Adrenal gland (tissue), 5 donors: ENCODE measurements at regions not wholly inside any gene's neighbourhood (a gene's known extent, or its start where the extent isn't known, plus 50 kb on each side); places are given as distances from the start of the nearest gene placed in this dataset.

Source experiments
- CTCF ChIP-seq, 6 experiments: fragments of 450-650 bp in 4 of 6; fragments of 200-600 bp in 2 of 6; sonication (generic) in 1 of 6; IDR thresholded peaks; 1 replicate in 5 of 6; 2 replicates in 1 of 6; pipeline versions ENCODE4 v1.5.1 to v1.8.0; 2016 to 2021; ENCODE audit warnings: antibody characterized with exemption in 6 of 6, mild to moderate bottlenecking in 2 of 6, moderate library complexity in 1 of 6
- POLR2A ChIP-seq, 2 donors: fragments of 450-650 bp; IDR thresholded peaks; one replicate each; pipeline ENCODE4 v1.6.1; 2017; ENCODE audit warnings: antibody characterized with exemption in 2 of 2, mild to moderate bottlenecking in 2 of 2, moderate library complexity in 1 of 2
- donor health status: DM: no; HTN: no; CAD: no.

- no peak for TF ChIP-seq CTCF (IDR thresholded peaks at IDR 0.05)
- no peak for TF ChIP-seq POLR2A (IDR thresholded peaks at IDR 0.05)
Measured at GRCh38 chr6:81531869-81532561, 220.5 kb downstream of the TENT5A start.
